AG04449 (cell line): ENCODE measurements at regions not wholly inside any gene's neighbourhood (a gene's known extent, or its start where the extent isn't known, plus 50 kb on each side); places are given as distances from the start of the nearest gene placed in this dataset.

Experiments used
- CTCF ChIA-PET: fragments of 350-600 bp; formaldehyde crosslinking; extraction: SDS; loops from one replicate; lab custom pipeline; 2021; ENCODE audit warnings: antibody characterized with exemption; lab: Yijun Ruan, JAX
- POLR2A ChIA-PET: fragments of 400-600, 350-600 bp; formaldehyde crosslinking; extraction: SDS; loops from one replicate; lab custom pipeline; 2020; ENCODE audit warnings: antibody characterized with exemption, inconsistent platforms; lab: Yijun Ruan, JAX
- DNase-seq: peaks from one replicate; pipeline ENCODE4 v3.0.0-alpha.2; 2010; ENCODE audit warnings: low read depth, low spot score
- H3K4me3 ChIP-seq: 2 replicates; pipeline ENCODE4 v1.5.1; 2011; ENCODE audit warnings: low read depth, mild to moderate bottlenecking, control low read depth, low read length
- CTCF ChIP-seq: IDR thresholded peaks from one replicate; pipeline ENCODE4 v1.5.1; 2011; ENCODE audit warnings: mild to moderate bottlenecking, moderate library complexity, low read length, control low read depth, inconsistent platforms; ENCODE audit not compliant: insufficient read depth; ENCODE audit errors: missing control alignments

GRCh38 chr2:226052772-226053416 lies 653.4 kb downstream of the NYAP2 start:
- H3K4me3 ChIP-seq = no peak overlapping the region
- CTCF ChIA-PET = no interaction called here
- no peak for TF ChIP-seq CTCF
- POLR2A ChIA-PET = no interaction called here
- DNase-seq = no peak

GRCh38 chr2:226050822-226051221 lies 651.3 kb downstream of the NYAP2 start:
- ChIA-PET CTCF (no interaction called here), POLR2A (no interaction called here)
- no peak for DNase-seq
- no peak for TF ChIP-seq CTCF
- no peak overlapping the region for H3K4me3 ChIP-seq

- peak; percentile 71 for DNase-seq
- POLR2A ChIA-PET = no interaction called here
Measured at GRCh38 chr2:226048611-226049010, 649.1 kb downstream of the NYAP2 start.

GRCh38 chr2:226045080-226045479 lies 645.6 kb downstream of the NYAP2 start:
- CTCF ChIA-PET = no interaction called here
- DNase-seq = no peak
- no peak for TF ChIP-seq CTCF
- H3K4me3 ChIP-seq = no peak overlapping the region
- POLR2A ChIA-PET = no interaction called here

More at GRCh38 chr2:226048611-226049010, 649.1 kb downstream of the NYAP2 start:
- peak; percentile 4 for TF ChIP-seq CTCF
- CTCF ChIA-PET = interaction anchor here (1.3 kb wide), 1 partner anchor 10 kb away, joined by 3 read pairs; no protein-coding TSS in a partner anchor
- no peak overlapping the region for H3K4me3 ChIP-seq

GRCh38 chr2:226040344-226040900 lies 640.9 kb downstream of the NYAP2 start:
- ChIA-PET CTCF (no interaction called here), POLR2A (no interaction called here)
- H3K4me3 ChIP-seq = no peak overlapping the region
- TF ChIP-seq CTCF = no peak
- no peak for DNase-seq

GRCh38 chr2:226037526-226037925 lies 638.0 kb downstream of the NYAP2 start:
- POLR2A ChIA-PET = no interaction called here
- DNase-seq = no peak
- CTCF ChIA-PET = no interaction called here
- H3K4me3 ChIP-seq = no peak overlapping the region
- no peak for TF ChIP-seq CTCF
